ENCODE measurements at regions not wholly inside any gene's neighbourhood (a gene's known extent, or its start where the extent isn't known, plus 50 kb on each side); places are given as distances from the start of the nearest gene placed in this dataset.

DNA sequence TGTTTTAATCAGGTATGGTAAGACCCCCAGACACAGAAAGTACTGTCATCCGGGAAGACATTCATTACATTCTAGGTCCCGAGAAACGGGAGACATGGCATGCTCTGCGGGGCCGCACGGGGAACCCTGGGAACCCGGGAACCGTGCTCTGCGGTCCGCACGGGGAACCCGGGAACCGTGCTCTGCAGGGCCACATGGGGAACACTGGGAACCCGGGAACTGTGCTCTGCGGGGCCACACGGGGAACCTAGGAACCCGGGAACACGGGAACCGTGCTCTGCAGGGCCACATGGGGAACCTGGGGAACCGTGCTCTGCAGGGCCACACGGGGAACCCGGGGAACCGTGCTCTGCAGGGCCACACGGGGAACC lies 165.6 kb upstream of the SULF2 start:
- Histone ChIP-seq H3K36me3 (ENCODE audit: insufficient read depth, low read length) (no peaks in the 10 kb centered on the region), H3K9me3 (ENCODE audit: control insufficient read depth in 1 of 2, low read length in 2 of 2) (no peaks in the 10 kb centered on the region), H3K27me3 (ENCODE audit: insufficient read depth, low read length) (no peaks in the 10 kb centered on the region), H3K27ac (ENCODE audit: low read depth, low read length) (no peak overlapping the region), H3K4me1 (ENCODE audit: insufficient read depth, low read length) (no peaks in the 10 kb centered on the region), H3K4me3 (ENCODE audit: low read length in 2 of 2) (no peak overlapping the region)
- Mint-ChIP-seq H3K9me3 (no peaks in the 10 kb centered on the region), H3K27ac (no peak overlapping the region), H3K36me3 (no peaks in the 10 kb centered on the region), H3K27me3 (peaks cover 8 to 14% of the 10 kb centered on the region in 2 donors), H3K4me1 (no peaks in the 10 kb centered on the region), H3K4me3 (no peak overlapping the region)
- intact Hi-C loops (cut with micrococcal nuclease): no loop called here
- POLR2A ChIA-PET (ENCODE audit: partially characterized antibody): no interaction called here
- DNase-seq: no peak
- CTCF ChIA-PET (ENCODE audit: partially characterized antibody): no interaction called here

DNA sequence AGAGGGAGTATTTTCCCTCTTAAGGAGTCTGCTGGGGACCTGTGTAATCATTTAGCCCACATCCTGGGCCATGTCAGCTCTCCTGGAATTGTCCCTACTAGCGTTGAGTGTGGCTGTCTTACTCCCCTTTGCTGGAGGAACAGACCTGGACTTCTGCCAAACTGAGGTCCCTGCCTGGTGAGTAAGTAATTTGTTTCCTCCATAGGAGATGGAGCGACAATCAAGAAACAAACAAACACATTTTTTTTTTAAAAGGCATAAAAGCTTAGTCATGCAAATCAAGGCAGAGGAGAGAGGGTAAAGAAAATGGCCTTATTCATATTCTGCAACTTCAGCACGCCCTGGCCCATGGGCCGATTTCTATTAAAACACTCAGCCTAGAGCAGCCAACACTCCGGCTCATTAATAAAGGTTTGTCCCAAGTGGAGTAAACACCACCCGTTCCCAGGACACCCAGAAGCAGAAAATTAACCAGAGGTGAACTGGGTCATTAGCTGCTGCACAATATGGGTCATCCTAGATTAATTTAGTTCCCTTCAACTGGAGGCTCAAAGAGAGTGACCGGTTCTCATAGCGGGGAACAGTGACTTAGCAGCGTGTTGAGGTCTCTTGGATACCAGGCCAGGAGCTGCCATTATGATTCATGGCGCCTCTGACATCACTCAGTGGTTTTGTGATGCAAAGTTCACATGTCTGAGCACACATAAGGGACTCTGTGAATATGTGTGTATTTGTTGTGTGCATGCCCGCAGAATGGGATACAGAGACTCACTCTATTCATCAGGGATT lies 165.0 kb upstream of the SULF2 start:
- no peak for DNase-seq
- Mint-ChIP-seq H3K36me3 (no peaks in the 10 kb centered on the region), H3K27ac (no peak overlapping the region), H3K27me3 (peaks cover 8 to 14% of the 10 kb centered on the region in 2 donors), H3K4me3 (no peak overlapping the region), H3K4me1 (no peaks in the 10 kb centered on the region), H3K9me3 (no peaks in the 10 kb centered on the region)
- Histone ChIP-seq H3K4me3 (ENCODE audit: low read length in 2 of 2) (no peak overlapping the region), H3K27ac (ENCODE audit: low read depth, low read length) (no peak overlapping the region), H3K36me3 (ENCODE audit: insufficient read depth, low read length) (no peaks in the 10 kb centered on the region), H3K27me3 (ENCODE audit: insufficient read depth, low read length) (no peaks in the 10 kb centered on the region), H3K9me3 (ENCODE audit: control insufficient read depth in 1 of 2, low read length in 2 of 2) (no peaks in the 10 kb centered on the region), H3K4me1 (ENCODE audit: insufficient read depth, low read length) (no peaks in the 10 kb centered on the region)
- CTCF ChIA-PET (ENCODE audit: partially characterized antibody): no interaction called here
- POLR2A ChIA-PET (ENCODE audit: partially characterized antibody): no interaction called here
- intact Hi-C loops (cut with micrococcal nuclease): no loop called here

DNA sequence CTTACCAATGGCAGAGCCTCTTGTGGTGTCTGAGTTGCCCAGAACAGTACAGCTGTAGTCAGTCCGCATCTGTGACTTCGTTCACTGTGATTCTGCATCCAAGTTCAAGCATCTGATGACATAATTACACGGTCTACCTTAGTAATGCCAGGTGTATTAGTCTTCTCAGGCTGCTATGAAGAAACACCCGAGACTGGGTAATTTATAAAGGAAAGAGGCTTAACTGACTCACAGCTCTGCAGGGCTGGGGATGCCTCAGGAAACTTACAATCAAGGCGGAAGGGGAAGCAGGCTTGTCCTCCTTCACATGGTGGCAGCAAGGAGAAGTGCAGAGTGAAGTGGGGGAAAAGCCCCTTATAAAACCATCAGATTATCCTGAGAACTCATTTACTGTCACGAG lies 163.9 kb upstream of the SULF2 start:
- no peak for DNase-seq
- no peak overlapping the region for H3K4me3 ChIP-seq (ENCODE audit: low read length in 2 of 2)
- H3K27me3 ChIP-seq (ENCODE audit: insufficient read depth, low read length): no peaks in the 10 kb centered on the region
- Mint-ChIP-seq H3K36me3 (no peaks in the 10 kb centered on the region), H3K4me1 (no peaks in the 10 kb centered on the region), H3K27me3 (peaks cover 8 to 12% of the 10 kb centered on the region in 2 donors), H3K9me3 (no peaks in the 10 kb centered on the region), H3K4me3 (no peak overlapping the region), H3K27ac (no peak overlapping the region)
- no peaks in the 10 kb centered on the region for H3K36me3 ChIP-seq (ENCODE audit: insufficient read depth, low read length)
- ChIA-PET POLR2A (ENCODE audit: partially characterized antibody) (no interaction called here), CTCF (ENCODE audit: partially characterized antibody) (no interaction called here)
- intact Hi-C loops (cut with micrococcal nuclease): no loop called here
- no peaks in the 10 kb centered on the region for H3K9me3 ChIP-seq (ENCODE audit: control insufficient read depth in 1 of 2, low read length in 2 of 2)
- no peaks in the 10 kb centered on the region for H3K4me1 ChIP-seq (ENCODE audit: insufficient read depth, low read length)
- no peak overlapping the region for H3K27ac ChIP-seq (ENCODE audit: low read depth, low read length)

GRCh38 chr20:47944682-47945081 lies 159.4 kb upstream of the SULF2 start:
- H3K27me3 ChIP-seq (ENCODE audit: insufficient read depth, low read length): no peaks in the 10 kb centered on the region
- no peaks in the 10 kb centered on the region for H3K4me1 ChIP-seq (ENCODE audit: insufficient read depth, low read length)
- peaks cover 12 to 13% of the 10 kb centered on the region in 2 donors for H3K27me3 Mint-ChIP-seq
- no peaks in the 10 kb centered on the region for H3K4me1 Mint-ChIP-seq
- DNase-seq: no peak
- H3K36me3 Mint-ChIP-seq: no peaks in the 10 kb centered on the region
- no peak overlapping the region for H3K4me3 ChIP-seq (ENCODE audit: low read length in 2 of 2)
- H3K27ac ChIP-seq (ENCODE audit: low read depth, low read length): no peak overlapping the region
- H3K9me3 Mint-ChIP-seq: peaks cover 0 to 2% (median 0%) of the 10 kb centered on the region in 8 donors
- no peaks in the 10 kb centered on the region for H3K9me3 ChIP-seq (ENCODE audit: control insufficient read depth in 1 of 2, low read length in 2 of 2)
- H3K36me3 ChIP-seq (ENCODE audit: insufficient read depth, low read length): no peaks in the 10 kb centered on the region
- intact Hi-C loops (cut with micrococcal nuclease): no loop called here
- CTCF ChIA-PET (ENCODE audit: partially characterized antibody): no interaction called here
- H3K27ac Mint-ChIP-seq: no peak overlapping the region
- no peak overlapping the region for H3K4me3 Mint-ChIP-seq
- POLR2A ChIA-PET (ENCODE audit: partially characterized antibody): no interaction called here

- Mint-ChIP-seq H3K27ac (no peak overlapping the region), H3K9me3 (peaks cover 0 to 2% (median 0%) of the 10 kb centered on the region in 8 donors), H3K4me1 (no peaks in the 10 kb centered on the region), H3K4me3 (no peak overlapping the region), H3K27me3 (peaks cover 18 to 23% of the 10 kb centered on the region in 2 donors), H3K36me3 (no peaks in the 10 kb centered on the region)
- no peaks in the 10 kb centered on the region for H3K36me3 ChIP-seq (ENCODE audit: insufficient read depth, low read length)
- CTCF ChIA-PET (ENCODE audit: partially characterized antibody): no interaction called here
- H3K4me1 ChIP-seq (ENCODE audit: insufficient read depth, low read length): no peaks in the 10 kb centered on the region
- H3K9me3 ChIP-seq (ENCODE audit: control insufficient read depth in 1 of 2, low read length in 2 of 2): no peaks in the 10 kb centered on the region
- no peaks in the 10 kb centered on the region for H3K27me3 ChIP-seq (ENCODE audit: insufficient read depth, low read length)
- H3K4me3 ChIP-seq (ENCODE audit: low read length in 2 of 2): no peak overlapping the region
- POLR2A ChIA-PET (ENCODE audit: partially characterized antibody): no interaction called here
- intact Hi-C loops (cut with micrococcal nuclease): no loop called here
- no peak for DNase-seq
- no peak overlapping the region for H3K27ac ChIP-seq (ENCODE audit: low read depth, low read length)
Measured at GRCh38 chr20:47941869-47942268, 156.6 kb upstream of the SULF2 start.

- ChIA-PET CTCF (ENCODE audit: partially characterized antibody) (no interaction called here), POLR2A (ENCODE audit: partially characterized antibody) (no interaction called here)
- Mint-ChIP-seq H3K4me1 (no peaks in the 10 kb centered on the region), H3K27me3 (peaks cover 23 to 25% of the 10 kb centered on the region in 2 donors), H3K9me3 (peaks cover 0 to 3% (median 0%) of the 10 kb centered on the region in 8 donors), H3K27ac (no peak overlapping the region), H3K36me3 (no peaks in the 10 kb centered on the region), H3K4me3 (no peak overlapping the region)
- Histone ChIP-seq H3K4me3 (ENCODE audit: low read length in 2 of 2) (no peak overlapping the region), H3K4me1 (ENCODE audit: insufficient read depth, low read length) (no peaks in the 10 kb centered on the region), H3K27me3 (ENCODE audit: insufficient read depth, low read length) (no peaks in the 10 kb centered on the region), H3K27ac (ENCODE audit: low read depth, low read length) (no peak overlapping the region), H3K36me3 (ENCODE audit: insufficient read depth, low read length) (no peaks in the 10 kb centered on the region), H3K9me3 (ENCODE audit: control insufficient read depth in 1 of 2, low read length in 2 of 2) (no peaks in the 10 kb centered on the region)
- no peak for DNase-seq
- intact Hi-C loops (cut with micrococcal nuclease): no loop called here
Measured at GRCh38 chr20:47940101-47940813, 155.0 kb upstream of the SULF2 start.

- Histone ChIP-seq H3K27ac (ENCODE audit: low read depth, low read length) (no peak overlapping the region), H3K4me3 (ENCODE audit: low read length in 2 of 2) (no peak overlapping the region), H3K36me3 (ENCODE audit: insufficient read depth, low read length) (no peaks in the 10 kb centered on the region), H3K9me3 (ENCODE audit: control insufficient read depth in 1 of 2, low read length in 2 of 2) (no peaks in the 10 kb centered on the region), H3K27me3 (ENCODE audit: insufficient read depth, low read length) (no peaks in the 10 kb centered on the region), H3K4me1 (ENCODE audit: insufficient read depth, low read length) (no peaks in the 10 kb centered on the region)
- no peak for DNase-seq
- ChIA-PET POLR2A (ENCODE audit: partially characterized antibody) (no interaction called here), CTCF (ENCODE audit: partially characterized antibody) (no interaction called here)
- Mint-ChIP-seq H3K9me3 (peaks cover 0 to 1% (median 0%) of the 10 kb centered on the region in 8 donors), H3K4me3 (no peak overlapping the region), H3K4me1 (no peaks in the 10 kb centered on the region), H3K27ac (no peak overlapping the region), H3K27me3 (peaks cover 16 to 20% of the 10 kb centered on the region in 2 donors), H3K36me3 (no peaks in the 10 kb centered on the region)
- intact Hi-C loops (cut with micrococcal nuclease): no loop called here
Measured at GRCh38 chr20:47936612-47937011, 151.3 kb upstream of the SULF2 start.
